Activated effector memory CD4-positive, alpha-beta T cell treated with Interleukin-2 at 50 U/mL for 16 hours (primary cell): ENCODE measurements at regions not wholly inside any gene's neighbourhood (a gene's known extent, or its start where the extent isn't known, plus 50 kb on each side); places are given as distances from the start of the nearest gene placed in this dataset.
A peak's percentile ranks its signal among the peaks of the same experiment; 100 is the strongest.
"Not testable (repeated sequence)": the region's sequence is repeated elsewhere in the genome, so short reads cannot be mapped to it uniquely, and the experiment has no call there.

ENCODE experiments used
- DNase-seq: peaks from one replicate; pipeline ENCODE4 v3.0.0-alpha.2; 2020

DNA sequence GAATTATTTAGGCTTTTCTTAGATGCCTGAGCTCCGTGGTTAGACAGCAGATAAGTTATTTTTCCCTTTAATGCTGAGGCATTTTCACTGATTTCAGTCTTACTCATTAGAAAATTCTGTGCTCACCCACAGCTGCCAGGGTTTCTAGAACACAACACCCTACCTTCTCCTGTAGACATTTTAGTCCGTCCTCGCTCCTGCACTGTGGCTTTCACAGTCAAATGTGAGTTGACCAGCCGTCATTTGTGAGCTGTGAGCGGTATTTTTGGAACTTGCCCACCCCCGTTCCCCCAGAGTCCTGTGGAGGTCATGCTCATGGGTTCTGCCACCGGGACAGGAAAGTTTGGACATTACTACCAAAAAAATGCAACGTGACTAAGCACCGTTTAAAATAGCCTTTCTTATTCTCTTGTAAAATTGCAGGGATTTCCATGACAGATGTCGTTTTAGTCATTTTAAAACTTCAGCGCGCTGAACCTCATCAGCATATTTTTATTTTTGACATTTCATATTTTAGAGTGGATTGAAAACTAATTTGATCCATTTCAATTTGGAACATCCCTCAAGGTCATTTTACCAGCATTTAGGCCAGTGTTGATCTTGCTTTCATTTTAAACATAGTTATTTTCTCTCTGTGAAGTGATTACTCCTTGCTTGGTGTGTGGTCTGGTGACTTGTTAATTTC, 249.6 kb upstream of the PLGLB2 start:
- not testable (repeated sequence) for DNase-seq

DNA sequence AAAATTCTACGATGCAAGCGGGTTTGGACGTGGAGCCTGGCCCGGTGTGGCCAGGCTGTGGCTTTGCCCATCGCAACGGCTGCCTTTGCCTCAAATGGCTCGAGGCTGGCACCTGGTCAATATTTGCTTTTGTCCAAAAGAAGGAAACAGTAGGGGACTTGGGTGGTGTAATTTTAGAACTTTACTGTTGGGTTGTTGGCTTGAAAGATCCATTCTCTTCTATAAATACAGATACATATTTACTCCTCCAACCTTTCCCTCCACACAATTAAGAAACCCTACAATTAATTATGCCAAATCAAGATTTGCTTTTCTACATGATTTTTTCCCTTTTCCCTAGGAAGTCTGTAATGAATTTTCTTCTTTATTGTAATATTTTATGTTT, 249.0 kb upstream of the PLGLB2 start:
- DNase-seq = not testable (repeated sequence)

DNA sequence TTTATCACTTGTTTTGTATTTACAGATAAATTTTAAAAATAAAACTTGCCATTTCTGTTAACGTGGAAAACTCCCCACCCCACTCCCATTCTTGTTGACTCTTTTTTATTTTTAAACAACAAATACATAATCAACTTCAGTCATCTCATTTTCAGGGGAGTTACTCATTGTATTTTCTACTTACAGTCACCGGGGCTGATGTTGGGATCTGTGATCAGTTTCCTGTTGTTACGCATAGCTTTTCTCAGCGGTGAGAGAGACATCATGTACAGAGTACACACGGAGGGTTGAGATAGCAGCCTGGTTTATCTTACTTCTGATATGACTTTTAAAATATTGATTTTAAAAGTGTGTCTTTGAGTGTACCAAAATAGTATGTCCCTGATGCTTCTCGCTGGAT, 248.0 kb upstream of the PLGLB2 start:
- not testable (repeated sequence) for DNase-seq

DNA sequence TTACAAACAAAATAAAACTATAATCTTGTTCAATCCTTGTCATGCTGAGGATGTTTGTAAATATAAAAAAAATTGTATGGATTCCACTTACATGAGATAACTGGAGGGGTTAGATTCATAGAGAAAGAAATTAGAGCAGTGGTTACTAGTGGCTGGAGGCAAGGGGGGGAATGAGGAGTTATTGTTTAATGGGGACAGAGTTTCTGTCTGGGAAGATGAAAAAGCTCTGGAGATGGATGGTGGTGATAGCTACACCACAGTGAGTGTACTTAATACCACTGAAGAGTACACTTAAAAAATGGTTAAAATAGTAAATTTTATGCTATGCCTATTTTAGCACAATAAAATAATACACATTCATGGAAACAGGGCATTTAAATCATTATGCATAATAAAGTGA, 247.5 kb upstream of the PLGLB2 start:
- not testable (repeated sequence) for DNase-seq

DNA sequence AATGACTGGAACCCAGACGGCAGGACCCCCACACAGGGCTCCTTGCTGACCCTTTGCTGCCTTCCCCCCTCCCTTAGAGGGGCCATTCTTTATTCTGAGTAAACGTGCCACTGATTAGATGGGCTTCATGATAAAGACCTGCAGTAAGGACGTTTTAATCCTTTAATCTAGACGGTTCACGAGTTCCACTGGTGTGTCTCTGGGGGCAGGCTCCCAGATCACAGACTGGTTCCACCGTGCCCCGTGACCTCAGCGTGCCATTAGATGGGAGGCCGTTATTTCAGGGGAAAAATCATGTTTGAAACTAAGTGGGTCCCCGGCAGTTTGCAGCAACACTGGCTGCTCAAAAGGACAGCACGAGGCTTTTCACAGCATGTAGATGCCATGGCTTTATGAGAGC, 246.9 kb upstream of the PLGLB2 start:
- DNase-seq = not testable (repeated sequence)

DNA sequence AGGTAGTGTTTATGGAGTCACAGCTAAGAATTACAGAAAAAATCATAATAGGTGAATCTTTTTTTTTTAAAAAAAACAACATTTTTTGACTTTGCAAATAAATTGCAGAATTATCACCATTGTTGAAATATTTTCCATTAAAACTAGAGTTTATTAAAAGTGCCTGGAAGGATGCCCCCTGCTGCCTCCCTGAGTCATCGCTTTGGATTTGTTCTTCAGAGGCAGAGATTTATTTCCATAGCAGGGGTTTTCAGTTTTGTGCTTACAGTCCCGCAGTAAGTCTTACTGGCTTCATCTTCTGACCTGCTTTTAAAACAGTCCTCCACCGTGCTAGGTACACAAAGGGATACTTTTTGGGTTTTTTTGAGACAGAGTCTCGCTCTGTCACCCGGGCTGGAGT, 244.9 kb upstream of the PLGLB2 start:
- not testable (repeated sequence) for DNase-seq

DNA sequence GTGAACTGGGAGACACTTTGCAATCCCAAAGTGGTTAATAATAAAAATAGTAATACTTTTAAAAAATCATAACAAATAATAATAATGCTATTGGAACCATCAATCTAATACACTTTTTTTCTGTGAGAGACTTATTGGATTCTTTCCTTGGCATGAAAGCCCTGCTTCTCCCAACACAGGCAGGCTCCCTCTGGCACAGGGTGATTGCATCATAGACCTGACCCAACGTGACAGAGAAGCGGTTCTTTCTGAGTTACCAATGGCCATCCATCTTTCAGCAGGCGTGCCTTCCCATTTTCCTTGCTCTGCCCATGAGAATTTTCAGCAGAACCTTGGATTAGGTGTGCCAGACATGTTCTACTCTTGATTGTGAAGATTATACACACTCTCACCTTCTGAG, 242.6 kb upstream of the PLGLB2 start:
- DNase-seq = not testable (repeated sequence)

DNA sequence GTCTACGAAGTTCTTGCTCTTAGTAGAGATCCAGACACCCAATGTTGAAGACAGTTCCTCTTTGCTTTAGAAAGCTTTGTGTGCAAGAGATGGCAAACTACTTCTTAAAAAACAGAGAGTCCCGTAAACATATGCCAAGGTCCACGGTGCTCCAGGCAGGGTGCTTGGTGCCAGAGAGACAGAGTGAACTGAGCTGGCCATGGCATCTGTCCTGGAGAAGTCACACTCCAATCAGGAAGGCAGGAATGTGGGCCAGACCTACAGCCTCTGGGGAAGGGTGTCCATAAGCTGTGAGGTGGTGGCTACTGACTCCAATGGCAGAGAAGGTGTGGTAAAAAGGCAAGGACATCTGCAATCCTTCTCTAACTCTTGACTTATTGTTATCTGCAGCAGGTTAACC, 242.0 kb upstream of the PLGLB2 start:
- DNase-seq = not testable (repeated sequence)

DNA sequence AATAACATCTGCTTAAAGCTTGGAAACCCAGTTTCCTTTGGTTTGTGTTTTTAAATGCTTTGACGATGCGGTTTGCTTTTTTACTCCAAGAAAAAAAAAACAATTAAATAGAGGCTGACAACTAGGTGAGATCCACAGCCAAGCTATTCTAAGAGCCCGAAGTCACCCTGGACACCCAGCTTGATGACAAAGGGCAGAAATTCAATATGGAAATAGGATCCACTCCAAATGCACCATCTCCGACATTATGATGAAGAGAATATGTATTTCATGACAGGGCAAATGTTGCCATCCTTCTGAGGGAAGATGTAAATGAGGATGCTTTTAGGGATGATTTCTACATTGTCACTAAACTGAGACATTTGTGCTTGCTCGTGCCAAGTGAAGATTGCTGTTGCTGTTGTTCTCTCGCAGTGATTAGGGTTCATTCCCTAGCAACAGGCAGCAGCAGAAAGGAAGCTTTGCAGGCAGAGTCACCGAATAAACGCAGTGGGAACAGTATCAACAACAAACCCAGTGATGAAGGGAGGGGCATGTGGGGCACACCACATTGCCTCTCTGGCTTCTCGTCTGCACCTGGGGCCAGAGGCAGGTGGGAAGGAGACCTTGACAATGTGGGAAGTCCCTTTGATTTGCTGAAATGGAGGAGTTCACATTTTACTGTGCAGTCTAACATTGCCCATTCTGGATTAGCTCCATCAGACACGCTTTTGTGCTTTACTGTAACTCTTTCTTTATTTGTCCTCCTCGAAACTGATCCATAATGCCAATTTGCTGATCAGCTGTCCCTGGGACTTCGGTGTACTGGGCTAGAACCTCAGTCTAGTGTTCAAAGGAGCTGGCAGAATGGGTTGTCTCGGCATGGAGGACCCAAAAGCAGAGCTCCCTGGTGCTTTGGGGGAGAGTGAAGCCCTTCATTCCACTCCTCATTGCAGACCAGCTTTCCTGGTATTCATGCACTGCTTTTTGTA, 240.2 kb upstream of the PLGLB2 start:
- DNase-seq = not testable (repeated sequence)

DNA sequence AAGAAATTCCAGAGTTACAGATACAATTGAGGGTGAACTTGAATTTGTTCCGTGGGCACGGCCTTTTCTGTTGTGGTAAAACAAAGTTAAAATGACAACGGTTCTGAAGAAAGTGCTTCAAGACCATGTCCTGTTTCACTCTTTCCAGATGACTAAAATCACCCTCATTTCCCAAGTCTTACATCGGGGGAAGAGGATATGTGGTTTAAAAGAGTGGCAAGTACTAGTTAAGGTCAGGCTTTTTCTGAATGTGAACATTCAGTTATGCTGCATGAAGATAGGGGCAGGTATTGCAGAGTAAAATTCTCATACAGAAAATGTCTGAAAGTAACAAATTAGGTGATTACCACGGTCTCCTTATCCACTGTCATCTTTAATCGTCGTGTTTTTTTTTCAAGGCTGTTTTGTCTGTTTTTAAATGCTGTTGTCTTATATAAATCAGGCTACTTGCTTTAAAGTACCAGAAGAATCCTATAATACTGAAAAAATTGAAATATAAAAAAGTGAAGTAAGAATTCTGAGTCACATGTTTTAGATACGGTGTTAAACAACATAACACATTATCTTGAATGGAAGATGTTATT, 236.6 kb upstream of the PLGLB2 start:
- not testable (repeated sequence) for DNase-seq

DNA sequence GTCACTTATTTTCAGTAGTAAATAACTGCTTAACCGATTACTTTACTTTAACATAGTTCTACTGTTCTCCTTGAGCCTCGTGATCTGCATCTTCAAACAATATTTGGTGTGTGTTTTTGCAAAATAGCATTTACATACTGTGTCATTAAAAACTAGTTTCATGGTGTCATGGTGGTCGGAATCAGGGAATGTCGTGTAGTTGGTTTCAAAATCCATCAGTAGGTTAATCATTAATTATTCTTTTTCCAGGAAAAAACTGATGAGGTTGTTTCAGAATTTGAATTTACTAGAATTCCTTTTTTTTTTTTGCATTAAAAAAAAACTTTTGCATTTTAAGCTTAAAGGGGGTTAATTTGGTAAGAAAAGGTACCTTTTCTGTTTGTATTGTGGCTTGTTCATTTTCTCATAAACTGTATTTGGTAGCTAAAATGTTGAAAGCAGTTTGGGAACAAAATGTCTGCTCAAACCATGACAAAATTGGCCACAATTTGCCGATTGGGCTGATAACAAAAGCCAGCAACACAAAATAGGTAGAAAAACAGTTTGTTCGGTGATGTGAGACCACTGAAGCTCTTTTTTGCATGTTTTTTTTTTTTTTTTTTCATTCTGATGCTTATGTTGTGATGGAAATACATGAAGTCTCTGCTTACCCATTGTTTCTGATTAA, 234.9 kb upstream of the PLGLB2 start:
- not testable (repeated sequence) for DNase-seq

DNA sequence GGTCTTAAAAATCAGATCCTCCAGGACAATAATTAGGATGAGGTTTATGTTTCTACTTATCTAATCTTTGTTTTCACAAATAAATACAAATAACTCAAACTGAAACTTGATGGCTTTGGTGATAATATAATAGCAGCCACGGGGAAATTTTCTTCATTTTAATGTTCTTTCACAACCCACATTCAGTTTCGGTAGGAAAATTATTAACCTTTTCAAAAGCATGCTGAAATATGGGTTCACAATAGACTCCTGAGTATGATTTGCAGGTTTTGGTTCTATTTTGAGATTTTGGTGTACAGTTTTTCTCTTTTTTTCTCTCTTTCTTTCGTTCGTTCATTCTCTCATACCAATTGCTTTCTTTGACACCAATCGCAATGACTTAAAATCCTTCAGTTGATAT, 233.9 kb upstream of the PLGLB2 start:
- not testable (repeated sequence) for DNase-seq

DNA sequence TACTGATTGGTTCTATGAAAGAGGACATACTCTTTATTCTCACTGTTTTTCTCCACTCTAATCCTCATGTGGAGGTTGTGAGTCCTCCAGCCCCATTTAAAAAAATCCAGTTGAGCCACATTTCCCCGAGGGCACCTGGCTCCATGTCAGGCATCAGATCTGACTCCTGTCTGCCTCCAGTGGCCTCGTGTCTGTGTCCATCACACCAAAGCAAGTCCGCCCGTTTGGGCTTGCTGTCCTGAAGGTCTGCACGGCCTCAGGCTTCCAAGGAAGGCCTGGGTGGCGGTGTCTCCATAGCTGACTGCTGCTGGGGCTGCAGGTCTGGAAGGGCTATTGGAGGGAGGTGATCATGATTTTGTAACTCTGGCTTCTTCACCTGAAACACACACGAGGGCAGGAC, 233.4 kb upstream of the PLGLB2 start:
- not testable (repeated sequence) for DNase-seq

DNA sequence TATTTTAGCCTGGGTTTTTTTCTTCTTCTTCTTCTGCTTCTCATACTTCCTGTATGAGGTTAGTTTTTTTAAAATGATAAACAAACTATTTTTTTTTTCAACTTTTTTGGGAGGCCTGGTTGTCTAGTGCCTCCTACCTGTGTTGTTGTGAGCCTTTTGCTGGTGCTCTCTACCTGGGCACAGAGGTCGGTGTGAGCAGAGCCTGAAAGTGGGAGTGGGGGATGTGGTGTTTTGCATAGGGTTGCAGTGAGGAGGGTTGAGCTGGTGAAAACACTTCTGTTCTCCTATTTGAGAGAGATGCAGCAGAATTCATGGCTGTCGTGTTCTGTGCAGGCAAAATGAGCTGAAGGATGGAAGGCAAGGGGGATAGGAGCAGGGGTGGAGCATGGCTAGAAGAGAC, 232.7 kb upstream of the PLGLB2 start:
- DNase-seq = peak; percentile 41

DNA sequence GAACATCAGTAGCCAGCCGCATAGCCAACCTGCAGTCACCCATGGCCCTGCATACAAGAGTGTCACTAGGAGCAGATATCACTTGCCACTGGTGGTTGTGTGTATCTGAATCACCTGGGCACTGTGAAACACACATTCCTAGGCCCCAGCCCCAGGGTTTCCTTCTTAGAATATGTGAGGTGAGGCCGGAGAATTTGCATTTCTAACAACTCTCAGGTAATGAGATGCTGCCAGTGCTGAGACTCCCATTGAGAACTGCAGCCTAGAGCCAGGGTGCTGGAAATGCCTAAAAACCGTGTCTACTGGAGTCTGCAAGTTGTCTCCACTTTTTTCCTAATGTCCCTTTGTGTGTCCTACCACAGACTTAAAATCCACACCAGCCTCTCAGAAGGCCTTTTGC, 232.0 kb upstream of the PLGLB2 start:
- not testable (repeated sequence) for DNase-seq

DNA sequence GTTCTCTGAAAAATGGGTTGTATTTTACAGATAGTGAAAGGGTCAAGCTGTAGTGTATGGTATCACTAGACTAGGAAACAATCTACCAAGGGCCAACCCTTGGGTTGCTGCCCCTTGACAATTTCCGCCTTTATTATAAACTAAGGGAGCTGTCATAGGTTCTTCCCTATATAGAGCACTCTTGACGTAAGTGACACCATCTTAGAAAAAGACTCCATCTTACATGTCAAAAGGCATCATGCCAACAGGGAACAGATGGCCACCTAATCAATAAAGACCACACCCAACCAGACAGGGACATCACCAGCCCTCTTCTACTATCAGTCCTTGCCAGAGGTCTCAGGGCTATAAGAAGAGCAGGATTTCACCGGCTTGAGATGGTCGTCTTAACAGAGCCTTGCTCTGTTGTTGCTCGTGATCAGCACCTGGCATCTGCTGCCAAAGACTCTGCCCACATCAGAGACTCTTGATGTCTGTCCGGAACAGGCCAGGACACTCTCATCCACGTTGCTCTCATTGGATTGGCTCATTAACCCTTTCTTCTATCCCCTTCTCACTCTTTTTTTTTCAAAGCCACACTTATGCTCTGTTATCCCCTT, 231.4 kb upstream of the PLGLB2 start:
- DNase-seq = not testable (repeated sequence)

DNA sequence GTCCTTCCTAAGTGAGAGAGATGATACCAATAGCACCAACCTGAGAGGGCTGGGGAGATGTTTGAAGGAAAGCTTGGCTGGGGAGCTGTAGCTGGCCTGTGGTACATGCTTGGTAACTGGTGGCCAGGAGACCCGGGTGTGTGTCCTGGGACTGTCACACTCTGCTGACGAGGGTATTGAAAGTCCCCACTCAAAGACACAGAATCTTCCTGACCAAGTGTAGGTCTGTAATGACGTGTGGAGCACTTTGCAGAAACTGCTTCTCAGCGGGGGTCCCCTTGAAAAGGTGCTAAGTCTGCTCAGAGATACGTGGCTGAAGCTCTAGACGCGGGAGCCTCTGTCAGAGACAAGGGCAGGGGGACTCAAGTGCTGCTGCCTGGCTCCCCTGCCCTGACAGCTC, 230.4 kb upstream of the PLGLB2 start:
- not testable (repeated sequence) for DNase-seq

DNA sequence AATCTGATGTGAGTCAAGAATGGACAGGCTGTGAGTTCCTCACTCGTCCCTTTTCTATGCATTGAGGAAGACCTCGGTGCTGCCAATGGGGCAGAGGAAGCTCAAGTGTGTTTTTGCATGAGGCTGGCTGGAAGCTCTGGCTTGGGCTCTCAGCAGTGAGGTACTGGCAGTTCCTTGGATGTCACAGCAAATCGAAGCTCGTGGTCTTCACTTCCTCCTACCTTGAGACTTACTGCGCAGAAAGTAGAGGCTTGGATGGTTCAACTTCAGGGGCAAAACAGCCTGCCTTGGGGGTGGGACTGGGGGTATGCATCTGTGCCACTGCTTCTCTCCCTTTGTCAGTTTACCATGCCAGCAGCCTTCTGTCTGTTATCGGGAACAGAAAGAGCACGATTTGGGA, 229.8 kb upstream of the PLGLB2 start:
- not testable (repeated sequence) for DNase-seq

DNA sequence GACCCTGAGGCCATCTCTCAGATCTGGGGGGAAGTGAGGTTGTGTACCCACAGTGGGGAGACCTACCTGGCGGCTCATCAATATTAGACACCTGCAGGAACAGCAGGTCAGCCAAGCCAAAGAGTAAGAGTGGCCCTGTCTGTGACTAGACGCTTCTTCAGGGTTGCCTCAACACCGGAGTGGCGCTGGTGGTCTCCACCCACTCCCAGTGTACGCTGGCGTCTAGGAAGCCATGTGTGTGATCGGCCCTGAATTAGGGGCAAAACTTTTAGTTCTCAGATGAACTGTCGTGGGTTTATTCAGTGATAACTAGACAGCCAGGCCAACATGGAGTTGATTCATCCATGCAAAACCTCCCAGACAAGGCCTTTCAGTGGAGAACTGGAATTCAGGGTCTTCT, 229.3 kb upstream of the PLGLB2 start:
- not testable (repeated sequence) for DNase-seq

DNA sequence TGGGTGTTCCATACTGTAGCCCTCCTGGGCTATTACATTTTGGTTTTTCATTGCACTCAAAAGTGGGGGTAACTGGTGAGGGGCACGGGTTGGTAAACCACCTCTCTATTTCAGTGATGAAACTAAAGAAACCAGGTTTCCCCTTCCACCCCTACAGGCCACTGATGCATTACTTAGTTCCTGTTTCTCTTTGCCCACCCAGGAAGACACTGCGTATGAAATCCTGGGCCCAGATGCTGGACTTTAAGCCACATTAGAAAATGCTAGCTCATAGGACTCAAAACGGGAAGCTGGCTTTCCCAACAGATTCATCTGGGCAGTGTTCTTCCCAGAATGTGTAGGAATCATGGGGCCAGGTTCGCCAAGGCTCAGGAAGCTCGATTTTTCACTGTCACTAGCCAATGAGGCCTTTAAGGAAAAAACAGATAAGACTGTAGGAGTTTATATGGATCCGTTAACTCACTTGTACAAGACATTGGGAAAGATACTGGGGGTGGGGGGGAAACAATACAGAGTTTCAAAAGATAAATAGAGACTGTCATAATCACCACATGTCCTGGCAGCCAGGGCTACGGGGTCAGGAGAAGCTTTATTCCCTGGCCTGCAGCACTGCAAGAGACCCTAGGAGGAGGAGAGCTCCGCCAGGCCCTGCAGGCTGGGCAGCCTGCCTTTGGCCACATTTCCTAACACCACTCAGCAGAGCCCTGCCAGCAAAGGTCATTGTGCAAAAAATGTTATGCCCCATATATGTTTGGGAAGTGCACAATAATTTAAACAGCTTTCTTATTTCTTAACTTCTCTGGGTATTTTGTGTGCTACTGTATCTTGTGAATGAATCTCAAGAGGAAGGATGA, 228.5 kb upstream of the PLGLB2 start:
- not testable (repeated sequence) for DNase-seq

DNA sequence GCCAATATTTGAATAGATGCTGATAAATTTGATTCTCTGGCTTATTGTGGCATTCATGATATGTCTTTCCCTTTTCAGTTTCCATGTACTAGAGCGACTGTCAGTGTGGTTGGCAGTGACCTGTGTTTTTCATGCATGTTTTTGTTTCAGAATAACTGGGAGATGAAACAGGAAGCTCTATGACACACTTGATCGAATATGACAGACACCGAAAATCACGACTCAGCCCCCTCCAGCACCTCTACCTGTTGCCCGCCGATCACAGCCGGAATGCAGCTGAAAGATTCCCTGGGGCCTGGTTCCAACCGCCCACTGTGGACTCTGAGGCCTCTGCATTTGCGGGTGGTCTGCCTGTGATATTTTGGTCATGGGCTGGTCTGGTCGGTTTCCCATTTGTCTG, 226.8 kb upstream of the PLGLB2 start:
- not testable (repeated sequence) for DNase-seq

DNA sequence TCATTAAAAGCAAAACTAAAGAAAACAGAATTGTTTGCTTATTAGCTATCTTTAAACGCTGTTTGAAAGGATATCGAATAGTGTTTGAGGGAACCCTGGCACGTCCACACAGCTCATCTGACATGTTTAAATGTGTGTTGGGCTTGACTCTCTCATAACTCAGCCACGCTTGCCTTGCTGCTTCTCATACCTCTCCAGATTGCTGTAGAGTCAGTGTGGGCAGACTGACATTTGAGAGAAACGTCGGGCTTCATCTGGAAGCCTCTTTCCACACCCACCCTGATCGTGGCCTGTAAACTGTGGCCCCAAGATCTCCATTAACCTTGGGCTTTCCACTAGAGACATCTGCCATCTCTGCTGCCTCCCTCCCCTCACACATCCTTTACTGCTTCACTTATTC, 226.4 kb upstream of the PLGLB2 start:
- not testable (repeated sequence) for DNase-seq
